ENCODE measurements at regions not wholly inside any gene's neighbourhood (a gene's known extent, or its start where the extent isn't known, plus 50 kb on each side); places are given as distances from the start of the nearest gene placed in this dataset.

- DNase-seq: no peak
Observed at GRCh38 chr17:6325051-6325450, 109.9 kb downstream of the AIPL1 start.

GRCh38 chr17:6323626-6324356 lies 111.1 kb downstream of the AIPL1 start:
- DNase-seq: no peak

- DNase-seq: no peak
Observed at GRCh38 chr17:6322316-6322715, 112.6 kb downstream of the AIPL1 start.

GRCh38 chr17:6314311-6314710 lies 120.6 kb downstream of the AIPL1 start:
- DNase-seq: no peak

- DNase-seq: no peak
Observed at GRCh38 chr17:6313835-6314234, 121.1 kb downstream of the AIPL1 start.

- DNase-seq: peak in 1 of 56 donors; percentile 3
Observed at GRCh38 chr17:6306820-6307219, 128.1 kb downstream of the AIPL1 start.

GRCh38 chr17:6305613-6306360 lies 129.1 kb downstream of the AIPL1 start:
- peak in 32 of 56 donors; percentile 2 to 73 (median 31) for DNase-seq

GRCh38 chr17:6304894-6305612 lies 129.9 kb downstream of the AIPL1 start:
- DNase-seq: no peak

- no peak for DNase-seq
Observed at GRCh38 chr17:6303664-6304063, 131.3 kb downstream of the AIPL1 start.

- DNase-seq: no peak
Observed at GRCh38 chr17:6299275-6299674, 135.6 kb downstream of the AIPL1 start.

GRCh38 chr17:6297960-6298359 lies 137.0 kb downstream of the AIPL1 start:
- no peak for DNase-seq

- DNase-seq: no peak
Observed at GRCh38 chr17:6297119-6297518, 137.8 kb downstream of the AIPL1 start.

GRCh38 chr17:6290488-6291196 lies 144.3 kb downstream of the AIPL1 start:
- no peak for DNase-seq

GRCh38 chr17:6286233-6286632 lies 148.7 kb downstream of the AIPL1 start:
- no peak for DNase-seq

GRCh38 chr17:6285486-6285885 lies 149.4 kb downstream of the AIPL1 start:
- no peak for DNase-seq

- DNase-seq: no peak
Observed at GRCh38 chr17:6279659-6280058, 155.3 kb downstream of the AIPL1 start.

GRCh38 chr17:6278376-6278775 lies 156.5 kb downstream of the AIPL1 start:
- DNase-seq: no peak

GRCh38 chr17:6276711-6277110 lies 158.2 kb downstream of the AIPL1 start:
- no peak for DNase-seq

GRCh38 chr17:6274310-6274709 lies 160.6 kb downstream of the AIPL1 start:
- DNase-seq: no peak

- DNase-seq: peak in 3 of 56 donors; percentile 4 to 14 (median 6)
Observed at GRCh38 chr17:6269478-6269877, 165.4 kb downstream of the AIPL1 start.

- DNase-seq: no peak
Observed at GRCh38 chr17:6261466-6261865, 173.5 kb downstream of the AIPL1 start.

- DNase-seq: no peak
Observed at GRCh38 chr17:6259899-6260298, 175.0 kb downstream of the AIPL1 start.
